ACC112 (cell line): ENCODE measurements at regions not wholly inside any gene's neighbourhood (a gene's known extent, or its start where the extent isn't known, plus 50 kb on each side); places are given as distances from the start of the nearest gene placed in this dataset.
"Not testable (repeated sequence)": the region's sequence is repeated elsewhere in the genome, so short reads cannot be mapped to it uniquely, and the experiment has no call there.

Experiments
- H2AFZ ChIP-seq: fragments of 200-600 bp; sonication (generic); one replicate; pipeline ENCODE4 v1.6.0; 2017; ENCODE audit warnings: antibody characterized with exemption, low read length; ENCODE audit not compliant: unreplicated experiment
- H3K27ac ChIP-seq: fragments of 200-600 bp; sonication (generic); 2 replicates; pipeline ENCODE4 v1.5.1; 2014; ENCODE audit warnings: low read depth, mild to moderate bottlenecking, antibody characterized with exemption, low read length, moderate library complexity
- H3K27me3 ChIP-seq: fragments of 200-600 bp; sonication (generic); 2 replicates; pipeline ENCODE4 v1.6.1; 2014; ENCODE audit warnings: mild to moderate bottlenecking, antibody characterized with exemption, low read length, moderate library complexity, mixed read lengths; ENCODE audit not compliant: insufficient read depth
- H3K36me3 ChIP-seq: fragments of 200-600 bp; sonication (generic); 2 replicates; pipeline ENCODE4 v1.6.1; 2016; ENCODE audit warnings: mild to moderate bottlenecking, antibody characterized with exemption, low read length, moderate library complexity, mixed read lengths; ENCODE audit not compliant: insufficient read depth
- H3K4me1 ChIP-seq: fragments of 200-600 bp; sonication (generic); one replicate; pipeline ENCODE4 v1.6.1; 2016; ENCODE audit warnings: low read length, mixed read lengths; ENCODE audit not compliant: insufficient read depth, unreplicated experiment, control insufficient read depth
- H3K4me3 ChIP-seq: fragments of 200-600 bp; sonication (generic); 2 replicates; pipeline ENCODE4 v1.5.1; 2014; ENCODE audit warnings: mild to moderate bottlenecking, low read depth, low read length
- H3K79me2 ChIP-seq: fragments of 200-600 bp; sonication (generic); one replicate; pipeline ENCODE4 v1.6.0; 2016; ENCODE audit warnings: low read length; ENCODE audit not compliant: control insufficient read depth, unreplicated experiment, insufficient read depth

DNA sequence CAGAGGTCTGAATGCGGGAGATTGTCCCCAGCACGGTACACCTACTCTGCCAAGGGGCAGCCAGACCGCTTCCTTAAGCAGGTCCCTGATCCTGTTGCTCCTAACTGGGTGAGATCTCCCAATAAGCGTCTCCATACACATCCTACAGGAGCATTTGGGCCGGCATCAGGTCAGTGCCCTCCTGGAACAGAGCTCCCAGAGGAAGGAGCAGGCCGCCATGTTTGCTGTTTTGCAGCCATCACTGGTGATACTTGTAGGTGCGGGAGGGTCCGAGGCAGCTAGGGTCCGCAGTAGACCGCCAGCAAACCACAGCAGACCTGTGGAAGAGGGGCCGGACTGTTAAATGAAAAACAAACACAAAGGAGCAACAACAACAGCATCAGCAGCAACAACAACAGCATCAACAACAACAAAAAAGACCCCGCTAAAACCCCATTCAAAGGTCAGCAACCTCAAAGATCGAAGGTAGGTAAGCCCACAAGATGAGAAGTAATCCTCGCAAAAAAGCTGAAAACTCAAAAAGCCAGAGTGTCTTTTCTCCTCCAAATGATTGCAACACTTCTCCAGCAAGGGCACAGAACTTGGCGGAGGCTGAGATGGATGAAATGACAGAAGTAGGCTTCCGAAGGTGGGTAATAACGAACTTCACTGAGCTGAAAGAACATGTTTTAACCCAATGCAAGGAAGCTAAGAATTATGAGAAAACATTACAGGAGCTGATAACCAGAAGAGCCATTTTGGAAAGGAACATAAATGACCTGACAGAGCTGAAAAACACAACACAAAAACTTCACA lies 79.0 kb upstream of the CDH7 start:
- H3K4me1 ChIP-seq: no peaks in the 10 kb centered on the region
- no peak overlapping the region for H3K27ac ChIP-seq
- H3K79me2 ChIP-seq: no peaks in the 10 kb centered on the region
- no peaks in the 10 kb centered on the region for H3K36me3 ChIP-seq
- H3K27me3 ChIP-seq: no peaks in the 10 kb centered on the region
- H3K4me3 ChIP-seq: no peak overlapping the region
- no peak overlapping the region for H2AFZ ChIP-seq

- not testable (repeated sequence) for H3K27ac ChIP-seq, H3K27me3 ChIP-seq, H2AFZ ChIP-seq, H3K36me3 ChIP-seq, H3K4me1 ChIP-seq, H3K79me2 ChIP-seq, H3K4me3 ChIP-seq
Observed at GRCh38 chr18:65670145-65670544, 80.7 kb upstream of the CDH7 start.

DNA sequence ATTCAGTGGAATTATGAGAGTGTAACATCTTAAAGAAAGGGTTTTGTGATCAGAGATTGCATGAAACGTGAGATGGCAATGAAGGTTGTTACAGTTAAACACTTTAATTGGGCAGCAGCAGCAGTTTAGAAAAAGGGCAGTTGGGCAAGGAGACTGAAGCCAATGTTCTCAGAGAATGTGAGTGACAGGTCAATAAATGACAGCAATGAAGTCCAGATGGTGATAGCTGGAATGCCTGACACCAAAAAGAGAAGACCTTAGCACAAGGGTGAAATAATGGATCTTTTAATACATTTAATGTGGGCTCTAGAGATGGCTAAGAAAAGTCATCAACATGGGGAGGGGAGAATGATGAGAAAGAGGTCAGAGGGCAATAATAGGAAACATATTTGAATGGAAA lies 89.4 kb upstream of the CDH7 start:
- no peak overlapping the region for H3K27ac ChIP-seq
- no peaks in the 10 kb centered on the region for H3K27me3 ChIP-seq
- H2AFZ ChIP-seq: no peak overlapping the region
- no peaks in the 10 kb centered on the region for H3K4me1 ChIP-seq
- H3K4me3 ChIP-seq: no peak overlapping the region
- H3K36me3 ChIP-seq: no peaks in the 10 kb centered on the region
- H3K79me2 ChIP-seq: no peaks in the 10 kb centered on the region

GRCh38 chr18:65659912-65660311 lies 90.9 kb upstream of the CDH7 start:
- Histone ChIP-seq H2AFZ (no peak overlapping the region), H3K4me1 (no peaks in the 10 kb centered on the region), H3K27ac (no peak overlapping the region), H3K79me2 (no peaks in the 10 kb centered on the region), H3K36me3 (no peaks in the 10 kb centered on the region), H3K27me3 (no peaks in the 10 kb centered on the region), H3K4me3 (no peak overlapping the region)

GRCh38 chr18:65659312-65659711 lies 91.5 kb upstream of the CDH7 start:
- H3K79me2 ChIP-seq: no peaks in the 10 kb centered on the region
- no peaks in the 10 kb centered on the region for H3K4me1 ChIP-seq
- no peak overlapping the region for H3K4me3 ChIP-seq
- H3K27ac ChIP-seq: no peak overlapping the region
- no peaks in the 10 kb centered on the region for H3K36me3 ChIP-seq
- no peaks in the 10 kb centered on the region for H3K27me3 ChIP-seq
- no peak overlapping the region for H2AFZ ChIP-seq

GRCh38 chr18:65651192-65651591 lies 99.6 kb upstream of the CDH7 start:
- Histone ChIP-seq H3K27me3 (no peaks in the 10 kb centered on the region), H3K79me2 (no peaks in the 10 kb centered on the region), H3K4me3 (no peak overlapping the region), H3K27ac (no peak overlapping the region), H3K4me1 (no peaks in the 10 kb centered on the region), H2AFZ (no peak overlapping the region), H3K36me3 (no peaks in the 10 kb centered on the region)

GRCh38 chr18:65632236-65632635 lies 118.6 kb upstream of the CDH7 start:
- H3K36me3 ChIP-seq: no peaks in the 10 kb centered on the region
- no peak overlapping the region for H2AFZ ChIP-seq
- no peak overlapping the region for H3K27ac ChIP-seq
- H3K4me1 ChIP-seq: no peaks in the 10 kb centered on the region
- no peaks in the 10 kb centered on the region for H3K27me3 ChIP-seq
- no peak overlapping the region for H3K4me3 ChIP-seq
- H3K79me2 ChIP-seq: no peaks in the 10 kb centered on the region

- H3K4me3 ChIP-seq: no peak overlapping the region
- H3K79me2 ChIP-seq: no peaks in the 10 kb centered on the region
- no peaks in the 10 kb centered on the region for H3K4me1 ChIP-seq
- no peak overlapping the region for H3K27ac ChIP-seq
- no peaks in the 10 kb centered on the region for H3K36me3 ChIP-seq
- H3K27me3 ChIP-seq: no peaks in the 10 kb centered on the region
- H2AFZ ChIP-seq: no peak overlapping the region
Observed at GRCh38 chr18:65631766-65632165, 119.0 kb upstream of the CDH7 start.

GRCh38 chr18:65628390-65628789 lies 122.4 kb upstream of the CDH7 start:
- H3K79me2 ChIP-seq: no peaks in the 10 kb centered on the region
- no peaks in the 10 kb centered on the region for H3K36me3 ChIP-seq
- no peak overlapping the region for H3K4me3 ChIP-seq
- H2AFZ ChIP-seq: no peak overlapping the region
- H3K27me3 ChIP-seq: no peaks in the 10 kb centered on the region
- H3K4me1 ChIP-seq: no peaks in the 10 kb centered on the region
- no peak overlapping the region for H3K27ac ChIP-seq

DNA sequence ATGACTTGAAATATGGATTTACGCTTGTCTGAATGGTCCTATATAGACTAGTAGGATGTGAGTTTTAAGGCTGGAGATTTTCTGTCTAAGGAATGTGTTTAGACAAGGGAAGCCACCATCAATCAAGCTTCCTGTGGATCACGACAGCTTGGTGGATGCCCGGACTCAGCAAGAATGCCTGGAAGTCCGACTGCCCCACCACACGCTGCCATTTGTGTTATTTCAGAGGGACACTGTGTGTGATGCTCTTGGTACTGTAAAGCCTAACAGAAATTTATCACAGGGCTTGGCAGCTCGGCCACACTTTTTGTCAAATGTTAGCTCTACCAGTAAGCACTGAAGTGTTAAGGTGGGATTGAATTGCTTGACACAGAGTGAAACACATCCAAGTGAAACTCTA lies 127.1 kb upstream of the CDH7 start:
- H2AFZ ChIP-seq: no peak overlapping the region
- no peaks in the 10 kb centered on the region for H3K27me3 ChIP-seq
- no peaks in the 10 kb centered on the region for H3K36me3 ChIP-seq
- H3K27ac ChIP-seq: no peak overlapping the region
- no peaks in the 10 kb centered on the region for H3K4me1 ChIP-seq
- no peaks in the 10 kb centered on the region for H3K79me2 ChIP-seq
- H3K4me3 ChIP-seq: no peak overlapping the region

DNA sequence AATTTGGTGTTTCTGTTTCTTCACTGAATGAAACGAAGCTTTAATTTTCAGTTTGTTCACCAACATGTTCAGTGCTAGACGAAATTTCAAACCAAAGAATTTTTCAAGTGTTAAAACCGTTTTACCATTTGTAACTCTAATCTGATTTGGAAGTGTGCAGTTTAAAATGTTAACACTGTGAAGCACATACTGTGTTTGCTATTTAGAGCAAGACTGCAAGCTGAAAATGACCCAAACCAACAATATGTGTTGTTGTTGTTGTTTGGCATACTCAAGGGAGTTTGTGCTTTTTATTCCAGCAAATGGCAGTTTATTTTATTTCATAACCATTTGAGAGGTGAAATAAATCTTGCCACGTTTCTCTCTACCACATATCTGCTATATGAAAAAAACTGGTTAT lies 128.4 kb upstream of the CDH7 start:
- Histone ChIP-seq H3K27ac (no peak overlapping the region), H3K36me3 (no peaks in the 10 kb centered on the region), H3K27me3 (no peaks in the 10 kb centered on the region), H3K4me1 (no peaks in the 10 kb centered on the region), H2AFZ (no peak overlapping the region), H3K4me3 (no peak overlapping the region), H3K79me2 (no peaks in the 10 kb centered on the region)
